HG03139 (cell line): ENCODE measurements at regions not wholly inside any gene's neighbourhood (a gene's known extent, or its start where the extent isn't known, plus 50 kb on each side); places are given as distances from the start of the nearest gene placed in this dataset.
"Not testable (repeated sequence)": the region's sequence is repeated elsewhere in the genome, so short reads cannot be mapped to it uniquely, and the experiment has no call there.

Experiments used
- ATAC-seq: cut with Tn5 transposase; IDR thresholded peaks from one replicate; pipeline ENCODE4 v1.9.1; 2021; ENCODE audit not compliant: unreplicated experiment

- ATAC-seq = no peak
Observed at GRCh38 chr10:61195211-61195610, 251.2 kb upstream of the RHOBTB1 start.

- ATAC-seq = not testable (repeated sequence)
Observed at GRCh38 chr10:61192589-61192988, 248.6 kb upstream of the RHOBTB1 start.

GRCh38 chr10:61192042-61192441 is 248.1 kb upstream of the RHOBTB1 start:
- no peak for ATAC-seq

- ATAC-seq = no peak
Observed at GRCh38 chr10:61189912-61190311, 245.9 kb upstream of the RHOBTB1 start.

- ATAC-seq = no peak
Observed at GRCh38 chr10:61188691-61189090, 244.7 kb upstream of the RHOBTB1 start.

GRCh38 chr10:61188101-61188500 is 244.1 kb upstream of the RHOBTB1 start:
- no peak for ATAC-seq

- no peak for ATAC-seq
Observed at GRCh38 chr10:61187601-61188000, 243.6 kb upstream of the RHOBTB1 start.

- ATAC-seq = no peak
Observed at GRCh38 chr10:61186408-61186807, 242.4 kb upstream of the RHOBTB1 start.

- ATAC-seq = no peak
Observed at GRCh38 chr10:61184429-61184828, 240.4 kb upstream of the RHOBTB1 start.

- ATAC-seq = no peak
Observed at GRCh38 chr10:61183967-61184366, 240.0 kb upstream of the RHOBTB1 start.

GRCh38 chr10:61181832-61182231 is 237.8 kb upstream of the RHOBTB1 start:
- ATAC-seq = no peak

- ATAC-seq = no peak
Observed at GRCh38 chr10:61179771-61180170, 235.8 kb upstream of the RHOBTB1 start.

GRCh38 chr10:61176424-61176823 is 232.4 kb upstream of the RHOBTB1 start:
- ATAC-seq = no peak

- ATAC-seq = no peak
Observed at GRCh38 chr10:61175316-61175715, 231.3 kb upstream of the RHOBTB1 start.

GRCh38 chr10:61173450-61173849 is 229.5 kb upstream of the RHOBTB1 start:
- ATAC-seq = no peak

GRCh38 chr10:61172182-61172926 is 228.4 kb upstream of the RHOBTB1 start:
- ATAC-seq = no peak

- no peak for ATAC-seq
Observed at GRCh38 chr10:61170594-61170993, 226.6 kb upstream of the RHOBTB1 start.

- ATAC-seq = no peak
Observed at GRCh38 chr10:61169294-61169693, 225.3 kb upstream of the RHOBTB1 start.

GRCh38 chr10:61166489-61166888 is 222.5 kb upstream of the RHOBTB1 start:
- ATAC-seq = no peak

- no peak for ATAC-seq
Observed at GRCh38 chr10:61166065-61166464, 222.1 kb upstream of the RHOBTB1 start.

- ATAC-seq = no peak
Observed at GRCh38 chr10:61164458-61165160, 220.6 kb upstream of the RHOBTB1 start.

GRCh38 chr10:61163403-61163802 is 219.4 kb upstream of the RHOBTB1 start:
- ATAC-seq = no peak

- no peak for ATAC-seq
Observed at GRCh38 chr10:61160253-61160652, 216.3 kb upstream of the RHOBTB1 start.
